ENCODE measurements at regions not wholly inside any gene's neighbourhood (a gene's known extent, or its start where the extent isn't known, plus 50 kb on each side); places are given as distances from the start of the nearest gene placed in this dataset.

- Histone ChIP-seq H3K4me2 (ENCODE audit: low read length) (no peak overlapping the region), H3K36me3 (ENCODE audit: control insufficient read depth in 1 of 2, insufficient read depth in 2 of 2, low read length in 2 of 2) (no peaks in the 10 kb centered on the region), H3K9ac (ENCODE audit: low read length) (no peak overlapping the region), H3K79me2 (ENCODE audit: insufficient read depth, low read length) (no peaks in the 10 kb centered on the region), H3K9me3 (ENCODE audit: control insufficient read depth in 1 of 2, insufficient read depth in 1 of 2, low read depth in 1 of 2, low read length in 2 of 2) (peaks cover 7 to 17% of the 10 kb centered on the region in 2 experiments; a peak in 3 of 4 replicates), H3K27ac (ENCODE audit: low read depth, low read length) (no peak overlapping the region), H3K4me3 (replicated peaks in 1 of 2; ENCODE audit: low read depth in 1 of 2, low read length in 2 of 2) (no peak overlapping the region), H3K9me2 (ENCODE audit: insufficient read depth) (no peaks in the 10 kb centered on the region), H3K27me3 (ENCODE audit: insufficient read depth, low read length) (no peaks in the 10 kb centered on the region), H4K20me1 (ENCODE audit: insufficient read depth) (no peaks in the 10 kb centered on the region), H2AFZ (ENCODE audit: low read depth, low read length, poor library complexity, severe bottlenecking) (no peak overlapping the region), H3K4me1 (ENCODE audit: control insufficient read depth in 1 of 2, insufficient read depth in 2 of 2, low read length in 2 of 2) (no peaks in the 10 kb centered on the region)
- ChIA-PET POLR2A (no interaction called here), RAD21 (ENCODE audit: low non-redundant PET in 1 of 2, low total read pairs in 2 of 2, uncharacterized antibody in 2 of 2, unreplicated experiment in 2 of 2) (no interaction called here), CTCF (no interaction called here)
- ATAC-seq (no peak), DNase-seq (ENCODE audit: low read depth, low spot score) (no peak)
- BruUV-seq (replicated peaks), result no TSS peak
- TF ChIP-seq ZNF274 (IDR thresholded peaks at IDR 0.05; ENCODE audit: low read depth, low read length) (no peak), TCF7L2 (IDR thresholded peaks at IDR 0.05; ENCODE audit: borderline replicate concordance, extremely low read depth, insufficient read depth, insufficient read length) (no peak), RAD21 (IDR thresholded peaks at IDR 0.05; ENCODE audit: low read depth) (no peak), ZBTB33 (IDR thresholded peaks at IDR 0.05; ENCODE audit: extremely low read depth, insufficient replicate concordance, low read length) (no peak), EGR1 (IDR thresholded peaks at IDR 0.05; ENCODE audit: low read depth) (no peak), FOSL1 (IDR thresholded peaks at IDR 0.05; ENCODE audit: low read depth) (no peak), ZFX (IDR thresholded peaks at IDR 0.05) (no peak), ELF1 (IDR thresholded peaks at IDR 0.05; ENCODE audit: borderline replicate concordance, low read depth) (no peak), CEBPB (IDR thresholded peaks at IDR 0.05; ENCODE audit: low read depth) (no peak)
- intact Hi-C loops (cut with micrococcal nuclease), result no loop called here
These were observed 189.6 kb upstream of the SOX5 start for GRCh38 chr12:24139035-24139434.

DNA sequence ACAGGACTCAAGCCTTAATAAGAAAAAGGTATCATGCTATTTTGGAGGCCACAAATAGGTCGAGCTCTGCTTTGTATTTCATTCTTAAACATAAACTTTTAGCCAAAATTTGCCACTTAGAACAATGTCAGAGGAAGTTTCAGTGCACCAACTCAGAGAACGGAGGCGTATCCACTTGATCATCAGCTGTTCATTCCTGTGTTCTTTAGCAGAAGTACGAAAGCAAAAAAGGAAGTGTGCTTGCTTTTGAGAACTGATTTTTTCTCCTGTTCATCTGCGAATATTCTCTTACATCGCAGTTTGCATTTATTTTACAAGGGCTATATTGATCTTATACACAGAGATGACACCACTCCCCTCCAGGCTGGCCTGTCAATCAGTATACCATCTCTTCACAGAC, 188.6 kb upstream of the SOX5 start:
- intact Hi-C loops (cut with micrococcal nuclease), result no loop called here
- no peaks in the 10 kb centered on the region for H3K9me2 ChIP-seq (ENCODE audit: insufficient read depth)
- no peak overlapping the region for H2AFZ ChIP-seq (ENCODE audit: low read depth, low read length, poor library complexity, severe bottlenecking)
- BruUV-seq (replicated peaks), result no TSS peak
- POLR2A ChIA-PET, result no interaction called here
- no peak overlapping the region for H3K27ac ChIP-seq (ENCODE audit: low read depth, low read length)
- no peaks in the 10 kb centered on the region for H4K20me1 ChIP-seq (ENCODE audit: insufficient read depth)
- no peaks in the 10 kb centered on the region for H3K36me3 ChIP-seq (ENCODE audit: control insufficient read depth in 1 of 2, insufficient read depth in 2 of 2, low read length in 2 of 2)
- H3K27me3 ChIP-seq (ENCODE audit: insufficient read depth, low read length), result no peaks in the 10 kb centered on the region
- no peak for DNase-seq (ENCODE audit: low read depth, low spot score)
- CTCF ChIA-PET, result no interaction called here
- RAD21 ChIA-PET (ENCODE audit: low non-redundant PET in 1 of 2, low total read pairs in 2 of 2, uncharacterized antibody in 2 of 2, unreplicated experiment in 2 of 2), result no interaction called here
- H3K9ac ChIP-seq (ENCODE audit: low read length), result no peak overlapping the region
- no peak overlapping the region for H3K4me2 ChIP-seq (ENCODE audit: low read length)
- H3K4me1 ChIP-seq (ENCODE audit: control insufficient read depth in 1 of 2, insufficient read depth in 2 of 2, low read length in 2 of 2), result no peaks in the 10 kb centered on the region
- peaks cover 7 to 21% of the 10 kb centered on the region in 2 experiments; a peak in 3 of 4 replicates for H3K9me3 ChIP-seq (ENCODE audit: control insufficient read depth in 1 of 2, insufficient read depth in 1 of 2, low read depth in 1 of 2, low read length in 2 of 2)
- no peak for TF ChIP-seq SIN3A (IDR thresholded peaks at IDR 0.05; ENCODE audit: low read depth)
- no peak for TF ChIP-seq POLR2A (IDR thresholded peaks at IDR 0.05; ENCODE audit: borderline replicate concordance, extremely low read depth, insufficient read depth, insufficient read length)
- TF ChIP-seq FOSL1 (IDR thresholded peaks at IDR 0.05; ENCODE audit: low read depth), result no peak
- no peak for TF ChIP-seq SRF (IDR thresholded peaks at IDR 0.05; ENCODE audit: low read depth)
- TF ChIP-seq JUND (IDR thresholded peaks at IDR 0.05), result no peak
- no peak for TF ChIP-seq POLR2AphosphoS5 (IDR thresholded peaks at IDR 0.05; ENCODE audit: low read depth, low read length)
- TF ChIP-seq RAD21 (IDR thresholded peaks at IDR 0.05; ENCODE audit: low read depth), result no peak
- no peak for TF ChIP-seq TCF7L2 (IDR thresholded peaks at IDR 0.05; ENCODE audit: borderline replicate concordance, extremely low read depth, insufficient read depth, insufficient read length)
- TF ChIP-seq ZNF274 (IDR thresholded peaks at IDR 0.05; ENCODE audit: low read depth, low read length), result no peak
- no peak for TF ChIP-seq EGR1 (IDR thresholded peaks at IDR 0.05; ENCODE audit: low read depth)
- TF ChIP-seq EZH2 (IDR thresholded peaks at IDR 0.05), result no peak
- TF ChIP-seq ZBTB33 (IDR thresholded peaks at IDR 0.05; ENCODE audit: extremely low read depth, insufficient replicate concordance, low read length), result no peak
- no peak for TF ChIP-seq MAX (IDR thresholded peaks at IDR 0.05)
- TF ChIP-seq CEBPB (IDR thresholded peaks at IDR 0.05; ENCODE audit: low read depth), result no peak
- no peak for TF ChIP-seq SP1 (IDR thresholded peaks at IDR 0.05; ENCODE audit: low read depth)
- no peaks in the 10 kb centered on the region for H3K79me2 ChIP-seq (ENCODE audit: insufficient read depth, low read length)
- H3K4me3 ChIP-seq (replicated peaks in 1 of 2; ENCODE audit: low read depth in 1 of 2, low read length in 2 of 2), result no peak overlapping the region
- ATAC-seq, result no peak

Measured in HCT116 (cell line).